MM.1S (cell line): ENCODE measurements at regions not wholly inside any gene's neighbourhood (a gene's known extent, or its start where the extent isn't known, plus 50 kb on each side); places are given as distances from the start of the nearest gene placed in this dataset.

Experiments used
- DNase-seq: peaks from one replicate; pipeline ENCODE4 v3.0.0-alpha.2; 2015
- H2AFZ ChIP-seq: fragments of 300-600 bp; sonication (generic); 2 replicates; pipeline ENCODE4 v1.6.0; 2016; ENCODE audit warnings: antibody characterized with exemption, low read length
- H3F3A ChIP-seq: fragments of 300-600 bp; sonication (generic); 2 replicates; pipeline ENCODE4 v1.6.1; 2016; ENCODE audit warnings: mild to moderate bottlenecking, antibody characterized with exemption, low read length, moderate library complexity, mixed read lengths; ENCODE audit not compliant: insufficient read depth
- H3K27ac ChIP-seq: fragments of 300-600 bp; sonication (generic); 2 replicates; pipeline ENCODE4 v1.5.1; 2016; ENCODE audit warnings: mild to moderate bottlenecking, low read length
- H3K27me3 ChIP-seq: fragments of 300-600 bp; sonication (generic); replicated peaks from 2 replicates; pipeline ENCODE4 v1.6.0; 2016; ENCODE audit warnings: low read length; ENCODE audit not compliant: insufficient read depth
- H3K36me3 ChIP-seq: fragments of 300-600 bp; sonication (generic); replicated peaks from 2 replicates; pipeline ENCODE4 v1.6.1; 2016; ENCODE audit warnings: mild to moderate bottlenecking, low read length, mixed read lengths; ENCODE audit not compliant: insufficient read depth
- H3K4me1 ChIP-seq: fragments of 300-600 bp; sonication (generic); 2 replicates; pipeline ENCODE4 v1.6.1; 2016; ENCODE audit warnings: low read length, mixed read lengths
- H3K4me2 ChIP-seq: fragments of 300-600 bp; sonication (generic); 2 replicates; pipeline ENCODE4 v1.6.0; 2016; ENCODE audit warnings: low read depth, low read length
- H3K4me3 ChIP-seq: fragments of 300-600 bp; sonication (generic); 2 replicates; pipeline ENCODE4 v1.5.1; 2016; ENCODE audit warnings: low read length, mixed read lengths
- H3K79me2 ChIP-seq: fragments of 300-600 bp; sonication (generic); 2 replicates; pipeline ENCODE4 v1.6.1; 2016; ENCODE audit warnings: mixed run types, low read length, mixed read lengths
- H3K9ac ChIP-seq: fragments of 300-600 bp; sonication (generic); 2 replicates; pipeline ENCODE4 v1.6.1; 2016; ENCODE audit warnings: low read length, mixed read lengths
- H3K9me2 ChIP-seq: fragments of 300-600 bp; sonication (generic); replicated peaks from 2 replicates; pipeline ENCODE4 v1.6.1; 2016; ENCODE audit warnings: mild to moderate bottlenecking, low read length, mixed read lengths; ENCODE audit not compliant: insufficient read depth
- H3K9me3 ChIP-seq: fragments of 300-600 bp; sonication (generic); replicated peaks from 2 replicates; pipeline ENCODE4 v1.6.1; 2016; ENCODE audit warnings: mild to moderate bottlenecking, low read length, mixed read lengths; ENCODE audit not compliant: insufficient read depth
- H4K20me1 ChIP-seq: fragments of 300-600 bp; sonication (generic); 2 replicates; pipeline ENCODE4 v1.6.1; 2016; ENCODE audit warnings: mild to moderate bottlenecking, low read length, moderate library complexity, mixed read lengths; ENCODE audit not compliant: insufficient read depth
- EZH2 ChIP-seq: fragments of 300-600 bp; sonication (generic); optimal IDR thresholded peaks from 2 replicates; pipeline ENCODE3; 2017; ENCODE audit warnings: low read depth, mild to moderate bottlenecking, antibody characterized with exemption, low read length, mixed read lengths
- EZH2phosphoT487 ChIP-seq: fragments of 300-600 bp; sonication (generic); IDR thresholded peaks from 2 replicates; pipeline ENCODE4 v1.6.1; 2018; ENCODE audit warnings: antibody characterized with exemption, low read length
- TF ChIP-seq, protein P1 (sequence below): fragments of 300-600 bp; sonication (generic); IDR thresholded peaks from 2 replicates; pipeline ENCODE4 v1.5.1; 2016; ENCODE audit warnings: antibody characterized with exemption, low read length, mixed read lengths

DNA sequence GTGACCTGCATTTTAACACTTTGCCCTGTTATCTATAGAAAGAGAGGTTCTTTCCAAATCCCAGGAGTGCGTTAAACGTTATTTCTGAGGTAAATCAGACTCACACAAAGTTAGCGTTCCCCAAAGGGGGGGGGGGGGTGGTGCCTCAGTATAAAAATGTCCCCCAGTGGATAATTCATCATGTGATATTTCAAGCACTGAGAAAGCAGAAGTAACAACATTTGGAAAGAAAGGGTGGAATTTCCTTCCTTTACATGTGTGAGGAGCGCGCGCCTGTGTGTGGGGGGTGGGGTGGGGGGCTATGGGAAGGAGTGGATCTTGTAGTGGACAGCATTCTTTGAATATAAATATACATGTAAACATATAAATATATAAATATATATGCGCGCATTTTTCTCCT, 630.9 kb downstream of the NYAP2 start:
- Histone ChIP-seq H3K9me2 (no peaks in the 10 kb centered on the region), H3K27ac (no peak overlapping the region), H3K27me3 (no peaks in the 10 kb centered on the region), H3F3A (no peaks in the 10 kb centered on the region), H3K9ac (no peak overlapping the region), H2AFZ (0 out of 2 replicates have a peak overlapping the region, but pooled peaks have one; percentile 80), H3K4me1 (no peaks in the 10 kb centered on the region), H3K9me3 (no peaks in the 10 kb centered on the region), H3K4me3 (peak overlapping the region; percentile 62), H3K36me3 (no peaks in the 10 kb centered on the region), H3K4me2 (peak overlapping the region; percentile 52; the same call in 1 of the 2 replicates), H3K79me2 (no peaks in the 10 kb centered on the region), H4K20me1 (no peaks in the 10 kb centered on the region)
- TF ChIP-seq EZH2phosphoT487: no peak
- no peak for TF ChIP-seq EZH2
- TF ChIP-seq, protein P1, sequence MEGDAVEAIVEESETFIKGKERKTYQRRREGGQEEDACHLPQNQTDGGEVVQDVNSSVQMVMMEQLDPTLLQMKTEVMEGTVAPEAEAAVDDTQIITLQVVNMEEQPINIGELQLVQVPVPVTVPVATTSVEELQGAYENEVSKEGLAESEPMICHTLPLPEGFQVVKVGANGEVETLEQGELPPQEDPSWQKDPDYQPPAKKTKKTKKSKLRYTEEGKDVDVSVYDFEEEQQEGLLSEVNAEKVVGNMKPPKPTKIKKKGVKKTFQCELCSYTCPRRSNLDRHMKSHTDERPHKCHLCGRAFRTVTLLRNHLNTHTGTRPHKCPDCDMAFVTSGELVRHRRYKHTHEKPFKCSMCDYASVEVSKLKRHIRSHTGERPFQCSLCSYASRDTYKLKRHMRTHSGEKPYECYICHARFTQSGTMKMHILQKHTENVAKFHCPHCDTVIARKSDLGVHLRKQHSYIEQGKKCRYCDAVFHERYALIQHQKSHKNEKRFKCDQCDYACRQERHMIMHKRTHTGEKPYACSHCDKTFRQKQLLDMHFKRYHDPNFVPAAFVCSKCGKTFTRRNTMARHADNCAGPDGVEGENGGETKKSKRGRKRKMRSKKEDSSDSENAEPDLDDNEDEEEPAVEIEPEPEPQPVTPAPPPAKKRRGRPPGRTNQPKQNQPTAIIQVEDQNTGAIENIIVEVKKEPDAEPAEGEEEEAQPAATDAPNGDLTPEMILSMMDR: no peak
- no peak for DNase-seq

DNA sequence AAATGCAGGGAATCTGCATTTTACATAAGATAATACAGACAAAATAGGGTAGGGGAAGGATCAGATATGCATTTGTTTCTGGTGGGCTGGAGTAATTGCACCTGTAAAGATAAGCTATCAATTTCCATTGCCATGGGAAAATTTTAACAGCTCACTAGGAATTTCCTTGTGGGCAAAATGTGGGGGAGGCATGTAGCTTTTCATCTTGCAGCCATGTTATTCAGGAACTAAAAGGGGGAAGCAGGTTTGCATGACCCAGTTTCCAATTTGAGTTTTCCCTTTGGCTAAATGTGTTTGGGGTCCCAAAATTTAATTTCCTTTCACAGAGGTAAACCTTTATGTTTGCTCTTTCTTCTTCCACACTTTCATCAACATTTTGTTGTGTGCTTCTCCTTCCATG, 624.4 kb downstream of the NYAP2 start:
- Histone ChIP-seq H3K9ac (no peak overlapping the region), H3K79me2 (no peaks in the 10 kb centered on the region), H3K36me3 (no peaks in the 10 kb centered on the region), H3K4me2 (no peak overlapping the region), H3K9me2 (no peaks in the 10 kb centered on the region), H3K27ac (no peak overlapping the region), H3K27me3 (no peaks in the 10 kb centered on the region), H3K9me3 (no peaks in the 10 kb centered on the region), H3K4me1 (no peaks in the 10 kb centered on the region), H3F3A (no peaks in the 10 kb centered on the region), H2AFZ (no peak overlapping the region), H4K20me1 (no peaks in the 10 kb centered on the region), H3K4me3 (no peak overlapping the region)
- TF ChIP-seq, protein P1: no peak
- no peak for TF ChIP-seq EZH2phosphoT487
- TF ChIP-seq EZH2: no peak
- DNase-seq: no peak

DNA sequence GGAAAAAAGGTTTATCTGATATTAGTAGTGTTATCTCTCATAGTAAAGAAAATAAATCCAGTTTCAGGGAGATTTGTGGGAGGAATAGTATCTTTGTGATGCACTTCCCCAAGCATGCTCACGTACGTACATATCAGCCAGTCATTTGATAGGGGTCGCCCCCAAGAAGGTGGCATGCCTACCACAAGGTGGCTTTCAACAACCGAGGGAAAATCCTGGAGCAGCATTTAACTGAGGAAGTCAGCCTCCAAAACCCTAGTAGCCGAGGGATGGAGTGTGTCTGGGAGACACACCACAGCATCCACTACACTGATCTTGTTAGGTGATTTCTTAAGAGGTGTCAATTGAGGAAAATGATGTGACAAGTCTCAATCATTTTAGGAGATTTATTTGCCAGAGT, 623.9 kb downstream of the NYAP2 start:
- Histone ChIP-seq H3K4me3 (no peak overlapping the region), H3K4me2 (no peak overlapping the region), H4K20me1 (no peaks in the 10 kb centered on the region), H3K27ac (no peak overlapping the region), H3K9me3 (no peaks in the 10 kb centered on the region), H3K4me1 (no peaks in the 10 kb centered on the region), H3K27me3 (no peaks in the 10 kb centered on the region), H3F3A (no peaks in the 10 kb centered on the region), H3K79me2 (no peaks in the 10 kb centered on the region), H3K36me3 (no peaks in the 10 kb centered on the region), H3K9ac (no peak overlapping the region), H3K9me2 (no peaks in the 10 kb centered on the region), H2AFZ (no peak overlapping the region)
- TF ChIP-seq EZH2 (no peak), EZH2phosphoT487 (no peak)
- TF ChIP-seq, protein P1: no peak
- DNase-seq: no peak
